Activated naive CD4-positive, alpha-beta T cell treated with Interleukin-2 at 50 U/mL for 16 hours (primary cell): ENCODE measurements at regions not wholly inside any gene's neighbourhood (a gene's known extent, or its start where the extent isn't known, plus 50 kb on each side); places are given as distances from the start of the nearest gene placed in this dataset.
"Not testable (repeated sequence)": the region's sequence is repeated elsewhere in the genome, so short reads cannot be mapped to it uniquely, and the experiment has no call there.

ENCODE experiments used
- DNase-seq: peaks from one replicate; pipeline ENCODE4 v3.0.0-alpha.2; 2020

GRCh38 chr9:63912451-63912850, 1372.6 kb downstream of the FOXD4L5 start:
- not testable (repeated sequence) for DNase-seq

GRCh38 chr9:63909076-63909475, 1375.9 kb downstream of the FOXD4L5 start:
- not testable (repeated sequence) for DNase-seq

- DNase-seq, result not testable (repeated sequence)
Observed at GRCh38 chr9:63899637-63900190, 1385.3 kb downstream of the FOXD4L5 start.

- not testable (repeated sequence) for DNase-seq
Observed at GRCh38 chr9:63881386-63881785, 1403.6 kb downstream of the FOXD4L5 start.

GRCh38 chr9:63876380-63876779, 1408.6 kb downstream of the FOXD4L5 start:
- DNase-seq, result not testable (repeated sequence)

GRCh38 chr9:63859475-63860215, 1425.4 kb downstream of the FOXD4L5 start:
- peak; percentile 38 for DNase-seq

- DNase-seq, result not testable (repeated sequence)
Observed at GRCh38 chr9:63859090-63859474, 1425.9 kb downstream of the FOXD4L5 start.

- DNase-seq, result not testable (repeated sequence)
Observed at GRCh38 chr9:63853140-63853751, 1431.8 kb downstream of the FOXD4L5 start.

GRCh38 chr9:63824804-63825203, 1460.2 kb downstream of the FOXD4L5 start:
- not testable (repeated sequence) for DNase-seq

GRCh38 chr9:63823375-63824201, 1461.4 kb downstream of the FOXD4L5 start:
- DNase-seq, result not testable (repeated sequence)

- not testable (repeated sequence) for DNase-seq
Observed at GRCh38 chr9:63822615-63823374, 1462.2 kb downstream of the FOXD4L5 start.

- DNase-seq, result not testable (repeated sequence)
Observed at GRCh38 chr9:63821293-63821692, 1463.7 kb downstream of the FOXD4L5 start.

- DNase-seq, result not testable (repeated sequence)
Observed at GRCh38 chr9:63820882-63821281, 1464.1 kb downstream of the FOXD4L5 start.

GRCh38 chr9:63820383-63820782, 1464.6 kb downstream of the FOXD4L5 start:
- DNase-seq, result not testable (repeated sequence)

- peak; percentile 62 for DNase-seq
Observed at GRCh38 chr9:63817622-63818518, 1467.1 kb downstream of the FOXD4L5 start.

GRCh38 chr9:63816751-63817621, 1468.0 kb downstream of the FOXD4L5 start:
- DNase-seq, result peak; percentile 63

- DNase-seq, result not testable (repeated sequence)
Observed at GRCh38 chr9:63814970-63815669, 1469.9 kb downstream of the FOXD4L5 start.

- not testable (repeated sequence) for DNase-seq
Observed at GRCh38 chr9:63813391-63814021, 1471.5 kb downstream of the FOXD4L5 start.

- DNase-seq, result not testable (repeated sequence)
Observed at GRCh38 chr9:63812822-63813221, 1472.2 kb downstream of the FOXD4L5 start.
